Body of pancreas (tissue), 4 donors: ENCODE measurements at regions not wholly inside any gene's neighbourhood (a gene's known extent, or its start where the extent isn't known, plus 50 kb on each side); places are given as distances from the start of the nearest gene placed in this dataset.

ENCODE experiments used
- ATAC-seq: fragments of 150-250 bp; one replicate; pipeline ENCODE4 v1.9.1; 2016
- DNase-seq, 4 donors: peaks; one replicate each; pipeline ENCODE4 v3.0.0-alpha.2; 2019
- H3K27ac ChIP-seq, 4 donors: fragments of 200-600 bp; sonication (generic); 1 replicate in 3 of 4; 2 replicates in 1 of 4; pipeline versions ENCODE4 v1.5.1 to v1.6.1; 2016 to 2019; ENCODE audit warnings: mild to moderate bottlenecking in 1 of 4, mixed read lengths in 1 of 4, moderate library complexity in 1 of 4
- H3K27me3 ChIP-seq, 2 donors: fragments of 200-600 bp; sonication (generic); one replicate each; pipeline ENCODE4 v1.6.0; 2016; ENCODE audit warnings: mild to moderate bottlenecking in 1 of 2
- H3K36me3 ChIP-seq, 2 donors: fragments of 200-600 bp; sonication (generic); replicated peaks in 1 of 2; 2 replicates each; pipeline ENCODE4 v1.5.1; 2016; ENCODE audit warnings: low read depth in 2 of 2; ENCODE audit not compliant: insufficient read depth in 1 of 2
- H3K4me1 ChIP-seq: fragments of 200-600 bp; sonication (generic); one replicate; pipeline ENCODE4 v1.6.0; 2016
- H3K4me3 ChIP-seq, 2 donors: fragments of 200-600 bp; sonication (generic); 1 replicate in 1 of 2; 2 replicates in 1 of 2; pipeline ENCODE4 v1.5.1; 2016 to 2019
- H3K9me3 ChIP-seq, 3 donors: fragments of 200-600 bp; sonication (generic); 1 replicate in 2 of 3; 2 replicates in 1 of 3; pipeline ENCODE4 v1.5.1; 2016
- POLR2A ChIP-seq, 3 donors: fragments of 450-650 bp; IDR thresholded peaks; one replicate each; pipeline ENCODE4 v1.6.1; 2016; ENCODE audit warnings: antibody characterized with exemption in 3 of 3, mild to moderate bottlenecking in 2 of 3
- WGBS, 2 donors: methylation state at CpG; one replicate each; pipeline ENCODE4 v1.1.5; 2017; 5-methylcytosine and 5-hydroxymethylcytosine counted together
- intact Hi-C: fragments of 100-400 bp; cut with DNase I; formaldehyde crosslinking; loops from one replicate; pipeline ENCODE4 v1.15.1; 2023
- TF ChIP-seq, protein P1 (sequence below), 7 experiments: fragments of 450-650 bp in 4 of 7; fragments of 200-600 bp in 3 of 7; sonication (generic) in 3 of 7; IDR thresholded peaks; one replicate each; pipeline ENCODE4 v1.5.1; 2016 to 2019; ENCODE audit warnings: antibody characterized with exemption in 7 of 7

DNA sequence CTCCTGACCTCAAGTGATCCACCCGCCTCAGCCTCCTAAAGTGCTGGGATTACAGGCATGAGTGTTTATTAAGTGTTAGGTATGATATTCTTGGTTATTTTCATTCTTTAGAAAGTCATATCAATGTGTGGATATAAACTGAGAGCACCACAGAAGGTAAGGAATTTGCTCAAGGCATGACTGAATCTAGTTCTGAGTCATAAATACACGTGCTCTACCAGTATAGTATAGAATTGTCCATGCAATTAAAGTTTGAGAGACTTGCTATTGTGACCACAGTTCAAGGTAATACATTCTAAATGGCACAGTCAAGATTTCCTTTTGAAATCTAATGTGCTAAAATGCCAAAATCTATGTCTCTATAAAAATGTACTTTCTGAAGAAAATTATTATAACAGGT, 401.1 kb upstream of the CHRM3 start:
- intact Hi-C loops = no loop called here
- TF ChIP-seq, protein P1, sequence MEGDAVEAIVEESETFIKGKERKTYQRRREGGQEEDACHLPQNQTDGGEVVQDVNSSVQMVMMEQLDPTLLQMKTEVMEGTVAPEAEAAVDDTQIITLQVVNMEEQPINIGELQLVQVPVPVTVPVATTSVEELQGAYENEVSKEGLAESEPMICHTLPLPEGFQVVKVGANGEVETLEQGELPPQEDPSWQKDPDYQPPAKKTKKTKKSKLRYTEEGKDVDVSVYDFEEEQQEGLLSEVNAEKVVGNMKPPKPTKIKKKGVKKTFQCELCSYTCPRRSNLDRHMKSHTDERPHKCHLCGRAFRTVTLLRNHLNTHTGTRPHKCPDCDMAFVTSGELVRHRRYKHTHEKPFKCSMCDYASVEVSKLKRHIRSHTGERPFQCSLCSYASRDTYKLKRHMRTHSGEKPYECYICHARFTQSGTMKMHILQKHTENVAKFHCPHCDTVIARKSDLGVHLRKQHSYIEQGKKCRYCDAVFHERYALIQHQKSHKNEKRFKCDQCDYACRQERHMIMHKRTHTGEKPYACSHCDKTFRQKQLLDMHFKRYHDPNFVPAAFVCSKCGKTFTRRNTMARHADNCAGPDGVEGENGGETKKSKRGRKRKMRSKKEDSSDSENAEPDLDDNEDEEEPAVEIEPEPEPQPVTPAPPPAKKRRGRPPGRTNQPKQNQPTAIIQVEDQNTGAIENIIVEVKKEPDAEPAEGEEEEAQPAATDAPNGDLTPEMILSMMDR (IDR thresholded peaks at IDR 0.05) = no peak
- no peak for TF ChIP-seq POLR2A (IDR thresholded peaks at IDR 0.05)

DNA sequence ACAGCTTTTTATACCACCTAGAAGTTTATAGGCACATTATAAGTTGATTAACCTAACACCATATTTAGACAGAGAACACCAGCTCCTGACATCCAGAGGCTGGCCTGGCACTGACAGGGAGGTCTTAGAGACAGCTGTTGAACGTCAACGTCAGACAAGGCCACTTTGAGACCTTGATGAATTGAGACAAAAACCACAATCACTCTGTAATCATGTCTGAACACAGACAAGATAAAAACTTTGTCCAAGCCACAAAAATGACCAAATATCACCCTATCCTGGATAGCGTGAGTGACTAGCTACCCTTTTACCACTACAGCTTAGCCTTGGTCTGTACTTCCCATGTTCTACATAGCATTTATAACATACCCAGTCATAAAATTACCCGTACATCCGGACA, 403.6 kb upstream of the CHRM3 start:
- no peak overlapping the region for H3K4me3 ChIP-seq
- 61% methylated on average over 5 of the region's 5 CpGs for WGBS, 2 donors
- no peaks in the 10 kb centered on the region for H3K4me1 ChIP-seq
- no peaks in the 10 kb centered on the region for H3K9me3 ChIP-seq
- no peak overlapping the region for H3K27ac ChIP-seq
- intact Hi-C loops = no loop called here
- H3K27me3 ChIP-seq = no peaks in the 10 kb centered on the region
- TF ChIP-seq, protein P1 (IDR thresholded peaks at IDR 0.05) = no peak
- TF ChIP-seq POLR2A (IDR thresholded peaks at IDR 0.05) = no peak
- H3K36me3 ChIP-seq = no peaks in the 10 kb centered on the region
- no peak for DNase-seq
- no peak for ATAC-seq

More for the DNA sequence above, 401.1 kb upstream of the CHRM3 start:
- H3K9me3 ChIP-seq = no peaks in the 10 kb centered on the region
- ATAC-seq (no peak), DNase-seq (no peak)
- H3K4me1 ChIP-seq = no peaks in the 10 kb centered on the region
- 84 to 88% methylated on average over 2 of the region's 2 CpGs for WGBS, 2 donors
- no peak overlapping the region for H3K27ac ChIP-seq
- H3K36me3 ChIP-seq = no peaks in the 10 kb centered on the region
- H3K27me3 ChIP-seq = no peaks in the 10 kb centered on the region
- H3K4me3 ChIP-seq = no peak overlapping the region

DNA sequence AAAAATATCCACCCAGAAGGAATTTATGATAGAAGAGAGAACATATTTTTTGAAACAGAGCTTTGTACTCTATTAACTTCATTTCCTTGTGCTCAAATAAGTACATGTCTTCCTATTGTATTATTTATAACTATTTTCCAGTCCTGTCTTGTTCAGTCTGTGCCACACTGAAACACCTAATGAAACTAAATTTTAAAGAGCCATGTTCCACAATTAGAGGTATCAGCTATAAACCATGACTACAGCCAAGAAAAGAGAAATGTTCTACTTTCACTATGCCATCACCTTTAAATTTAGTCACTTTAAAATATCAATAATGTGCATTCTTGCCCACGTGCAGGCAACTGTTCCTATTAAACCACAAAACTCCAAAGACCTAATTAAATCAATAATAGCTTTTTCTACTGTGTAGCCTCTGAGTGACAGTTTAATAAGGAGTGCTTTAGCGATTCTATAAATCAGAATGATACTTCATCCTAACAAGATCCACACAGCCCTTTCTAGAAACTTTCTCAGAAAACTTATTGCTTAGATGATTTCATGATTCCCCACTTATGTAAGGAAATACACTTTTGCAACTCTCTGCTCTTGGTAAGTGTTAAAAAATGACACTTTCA, 404.9 kb upstream of the CHRM3 start:
- Histone ChIP-seq H3K9me3 (no peaks in the 10 kb centered on the region), H3K27me3 (no peaks in the 10 kb centered on the region), H3K27ac (no peak overlapping the region), H3K4me1 (no peaks in the 10 kb centered on the region), H3K36me3 (no peaks in the 10 kb centered on the region), H3K4me3 (no peak overlapping the region)
- DNase-seq (no peak), ATAC-seq (no peak)
- intact Hi-C loops = no loop called here
- 47 to 52% methylated on average over 2 of the region's 2 CpGs for WGBS, 2 donors
- TF ChIP-seq, protein P1 (IDR thresholded peaks at IDR 0.05) = no peak
- TF ChIP-seq POLR2A (IDR thresholded peaks at IDR 0.05) = no peak

DNA sequence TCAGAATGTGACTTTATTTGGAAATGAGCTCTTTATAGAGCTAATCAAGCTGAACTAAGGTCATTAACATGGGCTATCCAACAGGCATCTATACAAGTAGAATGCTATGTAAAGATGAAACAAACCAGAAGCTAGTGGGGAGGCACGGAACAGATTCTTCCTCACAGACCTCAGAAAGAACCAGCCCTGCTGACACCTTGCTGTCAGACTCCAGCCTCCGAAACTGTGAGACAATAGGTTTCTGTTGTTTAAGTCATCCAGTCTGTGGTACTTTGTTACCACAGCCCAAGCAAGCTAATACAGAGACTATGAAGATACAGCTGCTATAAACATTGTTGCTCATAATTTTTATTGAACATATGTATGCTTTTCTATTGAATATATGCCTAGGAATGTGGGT, 406.3 kb upstream of the CHRM3 start:
- Histone ChIP-seq H3K36me3 (no peaks in the 10 kb centered on the region), H3K4me1 (no peaks in the 10 kb centered on the region), H3K4me3 (no peak overlapping the region), H3K27ac (no peak overlapping the region), H3K9me3 (no peaks in the 10 kb centered on the region), H3K27me3 (no peaks in the 10 kb centered on the region)
- 71 to 73% methylated on average over 2 of the region's 2 CpGs for WGBS, 2 donors
- intact Hi-C loops = no loop called here
- TF ChIP-seq, protein P1 (IDR thresholded peaks at IDR 0.05) = no peak
- TF ChIP-seq POLR2A (IDR thresholded peaks at IDR 0.05) = no peak
- ATAC-seq (no peak), DNase-seq (no peak)

DNA sequence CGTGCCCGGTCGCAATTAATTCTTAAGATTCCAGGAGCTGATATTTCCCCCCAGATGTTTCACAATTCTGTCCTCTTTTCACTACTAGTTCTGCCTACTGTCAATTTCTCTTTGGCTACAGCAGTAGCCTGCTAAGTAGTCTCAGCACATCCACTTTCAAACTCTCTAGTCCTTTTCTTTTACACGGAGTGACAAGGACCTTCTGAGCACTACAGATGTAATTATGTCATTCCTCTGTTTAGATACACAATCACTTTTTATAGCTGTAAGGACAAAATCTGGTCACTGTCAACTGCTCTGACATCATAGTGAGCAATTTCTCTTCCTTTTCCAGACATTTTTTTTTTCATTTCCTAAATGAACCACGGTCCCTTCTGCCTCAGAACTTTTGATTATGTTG, 421.7 kb upstream of the CHRM3 start:
- H3K4me3 ChIP-seq = no peak overlapping the region
- ATAC-seq = no peak
- WGBS, 2 donors = 69 to 70% methylated on average over 5 of the region's 5 CpGs

More for the DNA sequence above, 421.7 kb upstream of the CHRM3 start:
- Histone ChIP-seq H3K4me1 (no peaks in the 10 kb centered on the region), H3K27me3 (no peaks in the 10 kb centered on the region), H3K27ac (no peak overlapping the region), H3K36me3 (no peaks in the 10 kb centered on the region), H3K9me3 (no peaks in the 10 kb centered on the region)
- TF ChIP-seq, protein P1 (IDR thresholded peaks at IDR 0.05) = no peak
- TF ChIP-seq POLR2A (IDR thresholded peaks at IDR 0.05) = no peak
- intact Hi-C loops = no loop called here
- DNase-seq = no peak
